ENCODE measurements at regions not wholly inside any gene's neighbourhood (a gene's known extent, or its start where the extent isn't known, plus 50 kb on each side); places are given as distances from the start of the nearest gene placed in this dataset.
"Not testable (repeated sequence)": the region's sequence is repeated elsewhere in the genome, so short reads cannot be mapped to it uniquely, and the experiment has no call there.

GRCh38 chr1:193438312-193438711, 251.9 kb upstream of the B3GALT2 start:
- Mint-ChIP-seq H3K27me3 (ENCODE audit: low read depth in 2 of 2) (no peaks in the 10 kb centered on the region), H3K27ac (peak overlapping the region; percentile 47 to 84), H3K9me3 (peaks cover 5 to 6% of the 10 kb centered on the region in 2 donors), H3K36me3 (peaks cover 7% of the 10 kb centered on the region), H3K4me3 (no peak overlapping the region), H3K4me1 (peaks cover 40% of the 10 kb centered on the region in 2 donors)
- H3K27ac ChIP-seq (ENCODE audit: low read length) = peak overlapping the region; percentile 45
- WGBS (ENCODE audit: insufficient coverage) = 56% methylated on average over 2 of the region's 2 CpGs
- DNase-seq = no peak
- H3K4me1 ChIP-seq (ENCODE audit: control insufficient read depth, insufficient read depth, low read length) = peaks cover 12% of the 10 kb centered on the region
- peaks cover 7% of the 10 kb centered on the region for H3K9me3 ChIP-seq (ENCODE audit: control insufficient read depth, insufficient read depth, low read length)
- intact Hi-C loops (cut with micrococcal nuclease) = loop anchor here (5.0 kb wide), 1 partner anchor 34 kb away; no protein-coding TSS in a partner anchor
- H3K36me3 ChIP-seq (ENCODE audit: control insufficient read depth, insufficient read depth, low read length) = no peaks in the 10 kb centered on the region
- ATAC-seq = no peak
- no peaks in the 10 kb centered on the region for H3K27me3 ChIP-seq (ENCODE audit: control insufficient read depth, insufficient read depth, low read length)
- H3K4me3 ChIP-seq (ENCODE audit: low read length) = no peak overlapping the region
- TF ChIP-seq CTCF (IDR thresholded peaks at IDR 0.05) = no peak

GRCh38 chr1:193437785-193438184, 251.4 kb upstream of the B3GALT2 start:
- Histone ChIP-seq H3K9me3 (ENCODE audit: control insufficient read depth, insufficient read depth, low read length) (peaks cover 13% of the 10 kb centered on the region), H3K27me3 (ENCODE audit: control insufficient read depth, insufficient read depth, low read length) (no peaks in the 10 kb centered on the region), H3K4me1 (ENCODE audit: control insufficient read depth, insufficient read depth, low read length) (peaks cover 12% of the 10 kb centered on the region), H3K27ac (ENCODE audit: low read length) (peak overlapping the region; percentile 45), H3K4me3 (ENCODE audit: low read length) (no peak overlapping the region), H3K36me3 (ENCODE audit: control insufficient read depth, insufficient read depth, low read length) (no peaks in the 10 kb centered on the region)
- intact Hi-C loops (cut with micrococcal nuclease) = loop anchor here (5.0 kb wide), 1 partner anchor 35 kb away; no protein-coding TSS in a partner anchor
- Mint-ChIP-seq H3K27ac (peak overlapping the region; percentile 47 to 84), H3K36me3 (peaks cover 10% of the 10 kb centered on the region), H3K4me1 (peaks cover 40% of the 10 kb centered on the region in 2 donors), H3K4me3 (no peak overlapping the region), H3K27me3 (ENCODE audit: low read depth in 2 of 2) (no peaks in the 10 kb centered on the region), H3K9me3 (peaks cover 5 to 7% of the 10 kb centered on the region in 2 donors)
- DNase-seq (peak in 1 of 2 donors; percentile 49), ATAC-seq (peak; percentile 35 to 67 (median 54))
- no peak for TF ChIP-seq CTCF (IDR thresholded peaks at IDR 0.05)

- not testable (repeated sequence) for H3K36me3 ChIP-seq (ENCODE audit: control insufficient read depth, insufficient read depth, low read length); H3K36me3 Mint-ChIP-seq; H3K9me3 Mint-ChIP-seq; H3K4me3 ChIP-seq (ENCODE audit: low read length); ATAC-seq; H3K4me3 Mint-ChIP-seq; H3K27me3 ChIP-seq (ENCODE audit: control insufficient read depth, insufficient read depth, low read length); H3K27me3 Mint-ChIP-seq (ENCODE audit: low read depth in 2 of 2); DNase-seq
- WGBS (ENCODE audit: insufficient coverage) = 97% methylated on average over 12 of the region's 19 CpGs
- Mint-ChIP-seq H3K4me1 (peaks cover 40% of the 10 kb centered on the region in 2 donors), H3K27ac (peak overlapping the region in 1 of 2 donors; percentile 84)
- H3K4me1 ChIP-seq (ENCODE audit: control insufficient read depth, insufficient read depth, low read length) = peaks cover 12% of the 10 kb centered on the region
- peak overlapping the region; percentile 20 for H3K27ac ChIP-seq (ENCODE audit: low read length)
- peaks cover 14% of the 10 kb centered on the region for H3K9me3 ChIP-seq (ENCODE audit: control insufficient read depth, insufficient read depth, low read length)
- intact Hi-C loops (cut with micrococcal nuclease) = loop anchor here (5.0 kb wide), 1 partner anchor 35 kb away; no protein-coding TSS in a partner anchor
Observed at GRCh38 chr1:193437333-193437732, 250.9 kb upstream of the B3GALT2 start.

GRCh38 chr1:193435781-193436180, 249.4 kb upstream of the B3GALT2 start:
- no peak for TF ChIP-seq CTCF (IDR thresholded peaks at IDR 0.05)
- peaks cover 12% of the 10 kb centered on the region for H3K4me1 ChIP-seq (ENCODE audit: control insufficient read depth, insufficient read depth, low read length)
- no peaks in the 10 kb centered on the region for H3K27me3 ChIP-seq (ENCODE audit: control insufficient read depth, insufficient read depth, low read length)
- intact Hi-C loops (cut with micrococcal nuclease) = loop anchor here (5.0 kb wide), 1 partner anchor 37 kb away; no protein-coding TSS in a partner anchor
- H3K4me3 Mint-ChIP-seq = no peak overlapping the region
- H3K27me3 Mint-ChIP-seq (ENCODE audit: low read depth in 2 of 2) = no peaks in the 10 kb centered on the region
- H3K4me3 ChIP-seq (ENCODE audit: low read length) = no peak overlapping the region
- H3K4me1 Mint-ChIP-seq = peaks cover 40% of the 10 kb centered on the region in 2 donors
- H3K9me3 ChIP-seq (ENCODE audit: control insufficient read depth, insufficient read depth, low read length) = peaks cover 14% of the 10 kb centered on the region
- H3K27ac Mint-ChIP-seq = peak overlapping the region in 1 of 2 donors; percentile 7
- no peak for DNase-seq
- no peaks in the 10 kb centered on the region for H3K36me3 ChIP-seq (ENCODE audit: control insufficient read depth, insufficient read depth, low read length)
- ATAC-seq = peak in 1 of 3 donors; percentile 25
- H3K9me3 Mint-ChIP-seq = peaks cover 5 to 7% of the 10 kb centered on the region in 2 donors
- peaks cover 10% of the 10 kb centered on the region for H3K36me3 Mint-ChIP-seq
- WGBS (ENCODE audit: insufficient coverage) = 18% methylated on average over 1 of the region's 1 CpG
- no peak overlapping the region for H3K27ac ChIP-seq (ENCODE audit: low read length)

Measured in natural killer cell (primary cell).